Sigmoid colon (tissue), 6 donors: ENCODE measurements at regions not wholly inside any gene's neighbourhood (a gene's known extent, or its start where the extent isn't known, plus 50 kb on each side); places are given as distances from the start of the nearest gene placed in this dataset.
A peak's percentile ranks its signal among the peaks of the same experiment; 100 is the strongest.

Experiments used
- DNase-seq: peaks from one replicate; pipeline ENCODE4 v3.0.0-alpha.2; 2019
- H3K27ac ChIP-seq, 4 donors: fragments of 200-600 bp; sonication (generic); one replicate each; pipeline ENCODE4 v1.5.1; 2016 to 2019; ENCODE audit warnings: mild to moderate bottlenecking in 1 of 4
- H3K27me3 ChIP-seq, 3 donors: fragments of 200-600 bp; sonication (generic); one replicate each; pipeline ENCODE4 v1.5.1; 2019; ENCODE audit warnings: mild to moderate bottlenecking in 1 of 3
- H3K36me3 ChIP-seq, 4 donors: fragments of 200-600 bp; sonication (generic); one replicate each; pipeline ENCODE4 v1.5.1; 2016 to 2019
- H3K4me1 ChIP-seq, 4 donors: fragments of 200-600 bp; sonication (generic); one replicate each; pipeline ENCODE4 v1.5.1; 2017 to 2019
- H3K4me3 ChIP-seq, 4 donors: fragments of 200-600 bp; sonication (generic); one replicate each; pipeline ENCODE4 v1.5.1; 2017 to 2019; ENCODE audit warnings: mild to moderate bottlenecking in 2 of 4, moderate library complexity in 1 of 4
- H3K9me3 ChIP-seq, 4 donors: fragments of 200-600 bp in 3 of 4; sonication (generic) in 3 of 4; one replicate each; pipeline versions ENCODE4 v1.5.1 to v1.6.1; 2013 to 2019
- EP300 ChIP-seq, 4 donors: sonication (generic); formaldehyde crosslinking; IDR thresholded peaks; one replicate each; pipeline ENCODE4 v1.6.1; 2017; ENCODE audit warnings: antibody characterized with exemption in 4 of 4
- POLR2A ChIP-seq, 2 donors: fragments of 450-650 bp; IDR thresholded peaks; one replicate each; pipeline ENCODE4 v1.6.1; 2016; ENCODE audit warnings: antibody characterized with exemption in 2 of 2, mild to moderate bottlenecking in 2 of 2, moderate library complexity in 2 of 2
- POLR2AphosphoS5 ChIP-seq, 4 donors: sonication (generic); formaldehyde crosslinking; IDR thresholded peaks; one replicate each; pipeline ENCODE4 v1.6.1; 2017; ENCODE audit warnings: antibody characterized with exemption in 4 of 4
- WGBS, 2 donors: extraction: QIAGEN DNeasy Blood & Tissue Kit; methylation state at CpG; one replicate each; pipeline ENCODE4 v1.1.7; 2013; 5-methylcytosine and 5-hydroxymethylcytosine counted together
- intact Hi-C: fragments of 100-400 bp; cut with DNase I; formaldehyde crosslinking; loops from one replicate; pipeline ENCODE4 v1.15.1; 2023
- TF ChIP-seq, protein P1 (sequence below), 4 experiments: fragments of 450-650 bp in 3 of 4; fragments of 200-600 bp in 1 of 4; IDR thresholded peaks; one replicate each; pipeline ENCODE4 v1.5.1; 2016 to 2019; ENCODE audit warnings: antibody characterized with exemption in 4 of 4, mild to moderate bottlenecking in 3 of 4, moderate library complexity in 2 of 4
- donor health status: healthy with polysubstance abuse.
- donor health status: healthy.

DNA sequence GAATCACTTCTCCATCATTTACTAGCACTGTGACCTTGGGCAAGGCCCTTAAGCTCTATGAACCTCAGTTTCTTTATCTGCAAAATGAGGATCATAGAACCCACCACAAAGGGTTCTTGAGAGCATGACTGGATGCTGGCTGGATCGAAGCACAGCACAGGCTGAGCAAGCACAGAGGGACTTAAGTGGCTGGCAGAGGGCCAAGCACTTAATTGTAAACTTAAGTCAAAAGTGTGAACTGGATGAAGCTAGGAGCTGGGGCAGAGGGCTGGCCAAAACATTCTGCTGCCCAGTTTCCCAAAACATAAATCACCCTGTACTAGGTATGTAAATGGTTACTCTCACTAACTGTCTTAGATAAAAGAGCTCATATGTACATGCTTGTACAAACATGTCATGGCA, 112.3 kb upstream of the WWC1 start:
- no peaks in the 10 kb centered on the region for H3K36me3 ChIP-seq
- WGBS, 2 donors: 65 to 73% methylated on average over 1 of the region's 1 CpG
- H3K9me3 ChIP-seq: no peaks in the 10 kb centered on the region
- no peaks in the 10 kb centered on the region for H3K27me3 ChIP-seq
- H3K27ac ChIP-seq: peak overlapping the region in 3 of 4 donors; percentile 74 to 86 (median 77)
- TF ChIP-seq EP300 (IDR thresholded peaks at IDR 0.05): peak in 3 of 4 donors; percentile 52 to 70 (median 62)
- TF ChIP-seq POLR2AphosphoS5 (IDR thresholded peaks at IDR 0.05): peak; percentile 16 to 91 (median 85)
- TF ChIP-seq POLR2A (IDR thresholded peaks at IDR 0.05): no peak
- TF ChIP-seq, protein P1, sequence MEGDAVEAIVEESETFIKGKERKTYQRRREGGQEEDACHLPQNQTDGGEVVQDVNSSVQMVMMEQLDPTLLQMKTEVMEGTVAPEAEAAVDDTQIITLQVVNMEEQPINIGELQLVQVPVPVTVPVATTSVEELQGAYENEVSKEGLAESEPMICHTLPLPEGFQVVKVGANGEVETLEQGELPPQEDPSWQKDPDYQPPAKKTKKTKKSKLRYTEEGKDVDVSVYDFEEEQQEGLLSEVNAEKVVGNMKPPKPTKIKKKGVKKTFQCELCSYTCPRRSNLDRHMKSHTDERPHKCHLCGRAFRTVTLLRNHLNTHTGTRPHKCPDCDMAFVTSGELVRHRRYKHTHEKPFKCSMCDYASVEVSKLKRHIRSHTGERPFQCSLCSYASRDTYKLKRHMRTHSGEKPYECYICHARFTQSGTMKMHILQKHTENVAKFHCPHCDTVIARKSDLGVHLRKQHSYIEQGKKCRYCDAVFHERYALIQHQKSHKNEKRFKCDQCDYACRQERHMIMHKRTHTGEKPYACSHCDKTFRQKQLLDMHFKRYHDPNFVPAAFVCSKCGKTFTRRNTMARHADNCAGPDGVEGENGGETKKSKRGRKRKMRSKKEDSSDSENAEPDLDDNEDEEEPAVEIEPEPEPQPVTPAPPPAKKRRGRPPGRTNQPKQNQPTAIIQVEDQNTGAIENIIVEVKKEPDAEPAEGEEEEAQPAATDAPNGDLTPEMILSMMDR (IDR thresholded peaks at IDR 0.05): no peak
- DNase-seq: peak; percentile 86
- H3K4me3 ChIP-seq: no peak overlapping the region
- peaks cover 0 to 45% (median 31%) of the 10 kb centered on the region in 4 donors for H3K4me1 ChIP-seq
- intact Hi-C loops: loop anchor here (1.0 kb wide), 1 partner anchor 93 kb away; no protein-coding TSS in a partner anchor

DNA sequence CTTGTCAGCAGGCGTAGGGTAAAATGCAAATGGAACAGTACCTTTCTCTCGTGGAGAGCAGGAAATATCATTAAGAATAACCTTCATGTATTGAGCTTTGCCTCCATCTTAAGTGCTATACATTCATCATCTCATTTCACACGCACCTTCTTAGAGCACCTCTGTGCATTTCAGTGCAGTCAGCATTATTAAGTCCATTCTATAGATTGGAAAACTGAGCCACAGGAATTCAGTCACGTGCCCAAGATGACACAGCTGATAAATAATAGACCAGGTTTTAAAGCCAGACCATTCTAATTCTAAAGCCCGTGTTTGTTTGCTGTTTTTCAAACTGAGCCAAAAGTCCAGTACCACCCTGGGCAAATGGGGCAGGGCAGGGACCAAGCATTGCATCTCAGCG, 109.2 kb upstream of the WWC1 start:
- TF ChIP-seq POLR2AphosphoS5 (IDR thresholded peaks at IDR 0.05) (no peak), EP300 (IDR thresholded peaks at IDR 0.05) (no peak), POLR2A (IDR thresholded peaks at IDR 0.05) (no peak)
- TF ChIP-seq, protein P1 (IDR thresholded peaks at IDR 0.05): no peak
- Histone ChIP-seq H3K36me3 (no peaks in the 10 kb centered on the region), H3K4me1 (peaks cover 0 to 41% (median 32%) of the 10 kb centered on the region in 4 donors), H3K9me3 (no peaks in the 10 kb centered on the region), H3K27ac (no peak overlapping the region), H3K27me3 (no peaks in the 10 kb centered on the region), H3K4me3 (no peak overlapping the region)
- DNase-seq: no peak
- 84 to 91% methylated on average over 6 of the region's 6 CpGs for WGBS, 2 donors
- intact Hi-C loops: no loop called here

DNA sequence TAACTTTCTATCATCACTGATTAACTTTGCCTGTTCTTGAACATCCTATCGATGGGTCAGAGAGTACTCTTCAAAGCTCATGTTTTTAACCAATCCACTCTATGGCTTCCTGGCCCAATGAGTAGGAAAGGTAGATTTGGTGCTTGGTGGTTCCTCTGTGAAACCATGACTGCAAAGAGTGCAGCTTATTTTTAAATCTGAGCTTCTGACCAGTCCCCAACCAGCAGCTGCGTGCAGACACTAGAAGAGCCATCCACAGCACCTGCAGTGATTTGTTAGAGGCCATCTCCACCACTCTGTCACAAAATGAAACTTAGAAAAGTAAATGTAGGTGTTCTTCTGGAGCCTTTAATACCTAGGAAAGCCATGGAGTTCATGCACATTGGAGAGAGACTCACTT, 107.3 kb upstream of the WWC1 start:
- Histone ChIP-seq H3K4me3 (no peak overlapping the region), H3K36me3 (no peaks in the 10 kb centered on the region), H3K27ac (no peak overlapping the region), H3K9me3 (no peaks in the 10 kb centered on the region), H3K27me3 (no peaks in the 10 kb centered on the region), H3K4me1 (peaks cover 0 to 28% (median 20%) of the 10 kb centered on the region in 4 donors)
- intact Hi-C loops: no loop called here
- WGBS, 2 donors: 90 to 95% methylated on average over 2 of the region's 2 CpGs
- DNase-seq: no peak
- TF ChIP-seq, protein P1 (IDR thresholded peaks at IDR 0.05): no peak
- TF ChIP-seq POLR2AphosphoS5 (IDR thresholded peaks at IDR 0.05) (no peak), EP300 (IDR thresholded peaks at IDR 0.05) (no peak), POLR2A (IDR thresholded peaks at IDR 0.05) (no peak)

- WGBS, 2 donors: 91 to 93% methylated on average over 18 of the region's 18 CpGs
- H3K4me3 ChIP-seq: no peak overlapping the region
Observed at GRCh38 chr5:168186289-168187074, 105.0 kb upstream of the WWC1 start.

More at GRCh38 chr5:168186289-168187074, 105.0 kb upstream of the WWC1 start:
- Histone ChIP-seq H3K36me3 (no peaks in the 10 kb centered on the region), H3K4me1 (peaks cover 0 to 10% (median 5%) of the 10 kb centered on the region in 4 donors), H3K27me3 (no peaks in the 10 kb centered on the region), H3K9me3 (no peaks in the 10 kb centered on the region), H3K27ac (no peak overlapping the region)
- TF ChIP-seq EP300 (IDR thresholded peaks at IDR 0.05) (no peak), POLR2AphosphoS5 (IDR thresholded peaks at IDR 0.05) (no peak), POLR2A (IDR thresholded peaks at IDR 0.05) (no peak)
- TF ChIP-seq, protein P1 (IDR thresholded peaks at IDR 0.05): no peak
- DNase-seq: no peak
- intact Hi-C loops: no loop called here
